ENCODE measurements at regions not wholly inside any gene's neighbourhood (a gene's known extent, or its start where the extent isn't known, plus 50 kb on each side); places are given as distances from the start of the nearest gene placed in this dataset.

- no peak overlapping the region for H3K4ac ChIP-seq (ENCODE audit: low read length)
- H3K27me3 ChIP-seq (ENCODE audit: control insufficient read depth in 3 of 3, insufficient read depth in 3 of 3, low read depth in 1 of 3, low read length in 3 of 3), result no peaks in the 10 kb centered on the region
- no peak overlapping the region for H3K14ac ChIP-seq (ENCODE audit: low read length)
- H2BK15ac ChIP-seq (ENCODE audit: low read length), result no peak overlapping the region
- H3K18ac ChIP-seq (ENCODE audit: low read length), result no peak overlapping the region
- H3K27ac ChIP-seq (replicated peaks; ENCODE audit: low read length), result no peak overlapping the region
- WGBS, 2 donors (ENCODE audit: extremely low coverage in 2 of 2, insufficient read length in 2 of 2, insufficient replicate concordance in 1 of 2), result 100% methylated on average over 1 of the region's 5 CpGs
- H2AFZ ChIP-seq (ENCODE audit: low read length), result no peak overlapping the region
- no peak overlapping the region for H3K23ac ChIP-seq (ENCODE audit: low read depth, low read length, poor library complexity)
- H3K4me2 ChIP-seq (ENCODE audit: insufficient read depth, low read length, poor library complexity, severe bottlenecking), result no peak overlapping the region
- no peak for DNase-seq (ENCODE audit: low spot score)
- H4K91ac ChIP-seq (ENCODE audit: low read depth, low read length, poor library complexity), result no peak overlapping the region
- no peak overlapping the region for H2AK5ac ChIP-seq (ENCODE audit: low read depth, low read length)
- H3K4me3 ChIP-seq (ENCODE audit: low read length in 2 of 2), result no peak overlapping the region
- no peaks in the 10 kb centered on the region for H3K79me1 ChIP-seq (ENCODE audit: low read depth, low read length)
- H2BK5ac ChIP-seq (ENCODE audit: low read length), result no peak overlapping the region
- no peak overlapping the region for H2BK120ac ChIP-seq (ENCODE audit: low read depth, low read length)
- H3K4me1 ChIP-seq (ENCODE audit: control insufficient read depth in 2 of 2, insufficient read depth in 1 of 2, low read depth in 1 of 2, low read length in 2 of 2), result peaks cover 2 to 7% of the 10 kb centered on the region in 2 donors
- no peaks in the 10 kb centered on the region for H3K36me3 ChIP-seq (replicated peaks in 1 of 2; ENCODE audit: control insufficient read depth in 2 of 2, insufficient read depth in 2 of 2, low read length in 2 of 2)
- H3K9ac ChIP-seq (ENCODE audit: low read depth, low read length, poor library complexity), result no peak overlapping the region
- no peak overlapping the region for H2BK12ac ChIP-seq (ENCODE audit: low read length)
- H3K9me3 ChIP-seq (replicated peaks in 1 of 2; ENCODE audit: control insufficient read depth in 2 of 2, insufficient read depth in 1 of 2, low read depth in 1 of 2, low read length in 2 of 2), result no peaks in the 10 kb centered on the region
- no peak overlapping the region for H4K8ac ChIP-seq (ENCODE audit: low read depth, low read length)
Observed at GRCh38 chr3:102092617-102093466, 243.5 kb downstream of the NFKBIZ start.

- no peak overlapping the region for H3K9ac ChIP-seq (ENCODE audit: low read depth, low read length, poor library complexity)
- H2BK12ac ChIP-seq (ENCODE audit: low read length), result no peak overlapping the region
- H3K14ac ChIP-seq (ENCODE audit: low read length), result no peak overlapping the region
- H3K4me1 ChIP-seq (ENCODE audit: control insufficient read depth in 2 of 2, insufficient read depth in 1 of 2, low read depth in 1 of 2, low read length in 2 of 2), result peaks cover 2 to 5% of the 10 kb centered on the region in 2 donors
- no peak overlapping the region for H2AK5ac ChIP-seq (ENCODE audit: low read depth, low read length)
- H4K91ac ChIP-seq (ENCODE audit: low read depth, low read length, poor library complexity), result no peak overlapping the region
- no peaks in the 10 kb centered on the region for H3K9me3 ChIP-seq (replicated peaks in 1 of 2; ENCODE audit: control insufficient read depth in 2 of 2, insufficient read depth in 1 of 2, low read depth in 1 of 2, low read length in 2 of 2)
- no peaks in the 10 kb centered on the region for H3K36me3 ChIP-seq (replicated peaks in 1 of 2; ENCODE audit: control insufficient read depth in 2 of 2, insufficient read depth in 2 of 2, low read length in 2 of 2)
- no peak overlapping the region for H2BK120ac ChIP-seq (ENCODE audit: low read depth, low read length)
- H3K4me3 ChIP-seq (ENCODE audit: low read length in 2 of 2), result no peak overlapping the region
- no peak overlapping the region for H3K4me2 ChIP-seq (ENCODE audit: insufficient read depth, low read length, poor library complexity, severe bottlenecking)
- H2BK5ac ChIP-seq (ENCODE audit: low read length), result no peak overlapping the region
- no peak overlapping the region for H3K4ac ChIP-seq (ENCODE audit: low read length)
- H3K79me1 ChIP-seq (ENCODE audit: low read depth, low read length), result no peaks in the 10 kb centered on the region
- H3K27ac ChIP-seq (replicated peaks; ENCODE audit: low read length), result no peak overlapping the region
- H4K8ac ChIP-seq (ENCODE audit: low read depth, low read length), result no peak overlapping the region
- H3K23ac ChIP-seq (ENCODE audit: low read depth, low read length, poor library complexity), result no peak overlapping the region
- no peak overlapping the region for H2BK15ac ChIP-seq (ENCODE audit: low read length)
- no peaks in the 10 kb centered on the region for H3K27me3 ChIP-seq (ENCODE audit: control insufficient read depth in 3 of 3, insufficient read depth in 3 of 3, low read depth in 1 of 3, low read length in 3 of 3)
- no peak overlapping the region for H3K18ac ChIP-seq (ENCODE audit: low read length)
- no peak for DNase-seq (ENCODE audit: low spot score)
- H2AFZ ChIP-seq (ENCODE audit: low read length), result no peak overlapping the region
Observed at GRCh38 chr3:102094506-102094905, 245.2 kb downstream of the NFKBIZ start.

- Histone ChIP-seq H3K4ac (ENCODE audit: low read length) (no peak overlapping the region), H3K4me2 (ENCODE audit: insufficient read depth, low read length, poor library complexity, severe bottlenecking) (no peak overlapping the region), H4K8ac (ENCODE audit: low read depth, low read length) (no peak overlapping the region), H4K91ac (ENCODE audit: low read depth, low read length, poor library complexity) (no peak overlapping the region), H3K27me3 (ENCODE audit: control insufficient read depth in 3 of 3, insufficient read depth in 3 of 3, low read depth in 1 of 3, low read length in 3 of 3) (no peaks in the 10 kb centered on the region), H2BK12ac (ENCODE audit: low read length) (no peak overlapping the region), H2BK120ac (ENCODE audit: low read depth, low read length) (no peak overlapping the region), H2AFZ (ENCODE audit: low read length) (no peak overlapping the region), H3K9me3 (replicated peaks in 1 of 2; ENCODE audit: control insufficient read depth in 2 of 2, insufficient read depth in 1 of 2, low read depth in 1 of 2, low read length in 2 of 2) (no peaks in the 10 kb centered on the region), H2AK5ac (ENCODE audit: low read depth, low read length) (no peak overlapping the region), H2BK5ac (ENCODE audit: low read length) (no peak overlapping the region), H3K79me1 (ENCODE audit: low read depth, low read length) (no peaks in the 10 kb centered on the region), H3K18ac (ENCODE audit: low read length) (no peak overlapping the region), H3K4me3 (ENCODE audit: low read length in 2 of 2) (no peak overlapping the region), H3K9ac (ENCODE audit: low read depth, low read length, poor library complexity) (no peak overlapping the region), H3K27ac (replicated peaks; ENCODE audit: low read length) (no peak overlapping the region), H3K4me1 (ENCODE audit: control insufficient read depth in 2 of 2, insufficient read depth in 1 of 2, low read depth in 1 of 2, low read length in 2 of 2) (peaks cover 2% of the 10 kb centered on the region in 2 donors), H3K14ac (ENCODE audit: low read length) (no peak overlapping the region), H3K36me3 (replicated peaks in 1 of 2; ENCODE audit: control insufficient read depth in 2 of 2, insufficient read depth in 2 of 2, low read length in 2 of 2) (no peaks in the 10 kb centered on the region), H3K23ac (ENCODE audit: low read depth, low read length, poor library complexity) (no peak overlapping the region), H2BK15ac (ENCODE audit: low read length) (no peak overlapping the region)
- no peak for DNase-seq (ENCODE audit: low spot score)
- no CpG with 5 or more reads among the region's 1 CpG for WGBS, 2 donors (ENCODE audit: extremely low coverage in 2 of 2, insufficient read length in 2 of 2, insufficient replicate concordance in 1 of 2)
Observed at GRCh38 chr3:102095383-102095782, 246.1 kb downstream of the NFKBIZ start.

GRCh38 chr3:102096066-102096465 lies 246.8 kb downstream of the NFKBIZ start:
- H3K79me1 ChIP-seq (ENCODE audit: low read depth, low read length), result no peaks in the 10 kb centered on the region
- H3K27ac ChIP-seq (replicated peaks; ENCODE audit: low read length), result no peak overlapping the region
- no peak overlapping the region for H3K9ac ChIP-seq (ENCODE audit: low read depth, low read length, poor library complexity)
- no peaks in the 10 kb centered on the region for H3K27me3 ChIP-seq (ENCODE audit: control insufficient read depth in 3 of 3, insufficient read depth in 3 of 3, low read depth in 1 of 3, low read length in 3 of 3)
- H3K23ac ChIP-seq (ENCODE audit: low read depth, low read length, poor library complexity), result no peak overlapping the region
- H2BK15ac ChIP-seq (ENCODE audit: low read length), result no peak overlapping the region
- no peak overlapping the region for H4K8ac ChIP-seq (ENCODE audit: low read depth, low read length)
- H2AK5ac ChIP-seq (ENCODE audit: low read depth, low read length), result no peak overlapping the region
- H3K36me3 ChIP-seq (replicated peaks in 1 of 2; ENCODE audit: control insufficient read depth in 2 of 2, insufficient read depth in 2 of 2, low read length in 2 of 2), result no peaks in the 10 kb centered on the region
- H2BK12ac ChIP-seq (ENCODE audit: low read length), result no peak overlapping the region
- no peak overlapping the region for H3K4ac ChIP-seq (ENCODE audit: low read length)
- WGBS, 2 donors (ENCODE audit: extremely low coverage in 2 of 2, insufficient read length in 2 of 2, insufficient replicate concordance in 1 of 2), result no CpG with 5 or more reads among the region's 2 CpGs
- no peak overlapping the region for H3K18ac ChIP-seq (ENCODE audit: low read length)
- no peak overlapping the region for H3K14ac ChIP-seq (ENCODE audit: low read length)
- H3K4me1 ChIP-seq (ENCODE audit: control insufficient read depth in 2 of 2, insufficient read depth in 1 of 2, low read depth in 1 of 2, low read length in 2 of 2), result no peaks in the 10 kb centered on the region
- no peak overlapping the region for H2BK120ac ChIP-seq (ENCODE audit: low read depth, low read length)
- DNase-seq (ENCODE audit: low spot score), result no peak
- H3K4me3 ChIP-seq (ENCODE audit: low read length in 2 of 2), result no peak overlapping the region
- no peak overlapping the region for H2BK5ac ChIP-seq (ENCODE audit: low read length)
- no peak overlapping the region for H3K4me2 ChIP-seq (ENCODE audit: insufficient read depth, low read length, poor library complexity, severe bottlenecking)
- H4K91ac ChIP-seq (ENCODE audit: low read depth, low read length, poor library complexity), result no peak overlapping the region
- no peaks in the 10 kb centered on the region for H3K9me3 ChIP-seq (replicated peaks in 1 of 2; ENCODE audit: control insufficient read depth in 2 of 2, insufficient read depth in 1 of 2, low read depth in 1 of 2, low read length in 2 of 2)
- H2AFZ ChIP-seq (ENCODE audit: low read length), result no peak overlapping the region
